ENCODE measurements at regions not wholly inside any gene's neighbourhood (a gene's known extent, or its start where the extent isn't known, plus 50 kb on each side); places are given as distances from the start of the nearest gene placed in this dataset.

GRCh38 chr5:84688566-84688965, 303.9 kb upstream of the EDIL3 start:
- peak; percentile 47 for DNase-seq (ENCODE audit: low spot score)

GRCh38 chr5:84685121-84685894, 300.6 kb upstream of the EDIL3 start:
- DNase-seq (ENCODE audit: low spot score): no peak

- no peak for DNase-seq (ENCODE audit: low spot score)
These were observed 298.9 kb upstream of the EDIL3 start for GRCh38 chr5:84683594-84683993.

- no peak for DNase-seq (ENCODE audit: low spot score)
These were observed 297.9 kb upstream of the EDIL3 start for GRCh38 chr5:84682531-84682930.

- no peak for DNase-seq (ENCODE audit: low spot score)
These were observed 296.2 kb upstream of the EDIL3 start for GRCh38 chr5:84680908-84681307.

- DNase-seq (ENCODE audit: low spot score): peak; percentile 0
These were observed 289.1 kb upstream of the EDIL3 start for GRCh38 chr5:84673785-84674184.

- no peak for DNase-seq (ENCODE audit: low spot score)
These were observed 282.9 kb upstream of the EDIL3 start for GRCh38 chr5:84667576-84667975.

GRCh38 chr5:84650429-84650828, 265.7 kb upstream of the EDIL3 start:
- DNase-seq (ENCODE audit: low spot score): no peak

- DNase-seq (ENCODE audit: low spot score): no peak
These were observed 262.9 kb upstream of the EDIL3 start for GRCh38 chr5:84647581-84647980.

GRCh38 chr5:84642795-84643194, 258.1 kb upstream of the EDIL3 start:
- peak; percentile 25 for DNase-seq (ENCODE audit: low spot score)

- DNase-seq (ENCODE audit: low spot score): no peak
These were observed 257.6 kb upstream of the EDIL3 start for GRCh38 chr5:84642324-84642723.

- no peak for DNase-seq (ENCODE audit: low spot score)
These were observed 253.1 kb upstream of the EDIL3 start for GRCh38 chr5:84637662-84638375.

GRCh38 chr5:84635235-84636055, 250.8 kb upstream of the EDIL3 start:
- no peak for DNase-seq (ENCODE audit: low spot score)

- DNase-seq (ENCODE audit: low spot score): no peak
These were observed 249.6 kb upstream of the EDIL3 start for GRCh38 chr5:84634256-84634655.

- no peak for DNase-seq (ENCODE audit: low spot score)
These were observed 247.7 kb upstream of the EDIL3 start for GRCh38 chr5:84632418-84632817.

GRCh38 chr5:84628918-84629317, 244.2 kb upstream of the EDIL3 start:
- DNase-seq (ENCODE audit: low spot score): no peak

- no peak for DNase-seq (ENCODE audit: low spot score)
These were observed 238.3 kb upstream of the EDIL3 start for GRCh38 chr5:84623019-84623418.

- DNase-seq (ENCODE audit: low spot score): no peak
These were observed 237.8 kb upstream of the EDIL3 start for GRCh38 chr5:84622461-84622860.

- DNase-seq (ENCODE audit: low spot score): no peak
These were observed 233.6 kb upstream of the EDIL3 start for GRCh38 chr5:84618262-84618661.

GRCh38 chr5:84614906-84615305, 230.2 kb upstream of the EDIL3 start:
- DNase-seq (ENCODE audit: low spot score): no peak

GRCh38 chr5:84606784-84607183, 222.1 kb upstream of the EDIL3 start:
- no peak for DNase-seq (ENCODE audit: low spot score)

GRCh38 chr5:84605241-84605640, 220.6 kb upstream of the EDIL3 start:
- no peak for DNase-seq (ENCODE audit: low spot score)

Data from H4 (cell line).